ENCODE measurements at regions not wholly inside any gene's neighbourhood (a gene's known extent, or its start where the extent isn't known, plus 50 kb on each side); places are given as distances from the start of the nearest gene placed in this dataset.

- H3K27me3 ChIP-seq (ENCODE audit: control insufficient read depth, insufficient read depth, low read length): no peaks in the 10 kb centered on the region
- no peaks in the 10 kb centered on the region for H3K79me2 ChIP-seq (ENCODE audit: control insufficient read depth, insufficient read depth, low read length)
- no peaks in the 10 kb centered on the region for H4K20me1 ChIP-seq (ENCODE audit: control insufficient read depth, extremely low read depth, insufficient read depth, low read length)
- no peak for TF ChIP-seq EZH2 (IDR thresholded peaks at IDR 0.05; ENCODE audit: low read length, missing control alignments)
- TF ChIP-seq, protein P1, sequence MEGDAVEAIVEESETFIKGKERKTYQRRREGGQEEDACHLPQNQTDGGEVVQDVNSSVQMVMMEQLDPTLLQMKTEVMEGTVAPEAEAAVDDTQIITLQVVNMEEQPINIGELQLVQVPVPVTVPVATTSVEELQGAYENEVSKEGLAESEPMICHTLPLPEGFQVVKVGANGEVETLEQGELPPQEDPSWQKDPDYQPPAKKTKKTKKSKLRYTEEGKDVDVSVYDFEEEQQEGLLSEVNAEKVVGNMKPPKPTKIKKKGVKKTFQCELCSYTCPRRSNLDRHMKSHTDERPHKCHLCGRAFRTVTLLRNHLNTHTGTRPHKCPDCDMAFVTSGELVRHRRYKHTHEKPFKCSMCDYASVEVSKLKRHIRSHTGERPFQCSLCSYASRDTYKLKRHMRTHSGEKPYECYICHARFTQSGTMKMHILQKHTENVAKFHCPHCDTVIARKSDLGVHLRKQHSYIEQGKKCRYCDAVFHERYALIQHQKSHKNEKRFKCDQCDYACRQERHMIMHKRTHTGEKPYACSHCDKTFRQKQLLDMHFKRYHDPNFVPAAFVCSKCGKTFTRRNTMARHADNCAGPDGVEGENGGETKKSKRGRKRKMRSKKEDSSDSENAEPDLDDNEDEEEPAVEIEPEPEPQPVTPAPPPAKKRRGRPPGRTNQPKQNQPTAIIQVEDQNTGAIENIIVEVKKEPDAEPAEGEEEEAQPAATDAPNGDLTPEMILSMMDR (conservative IDR thresholded peaks at IDR 0.05 in 1 of 2, IDR thresholded peaks at IDR 0.05 in 1 of 2; ENCODE audit: low read depth in 1 of 2, low read length in 2 of 2): no peak
- no peak for DNase-seq (ENCODE audit: low read depth in 2 of 2)
- no peaks in the 10 kb centered on the region for H3K9me3 ChIP-seq (ENCODE audit: control insufficient read depth, insufficient read depth, low read depth, low read length)
- H3K4me1 ChIP-seq (ENCODE audit: control insufficient read depth, extremely low read depth, insufficient read depth, low read length): no peaks in the 10 kb centered on the region
- H3K27ac ChIP-seq (ENCODE audit: insufficient read depth, low read length): no peak overlapping the region
- H3K36me3 ChIP-seq (ENCODE audit: control insufficient read depth, insufficient read depth, low read length): no peaks in the 10 kb centered on the region
- no peak overlapping the region for H2AFZ ChIP-seq (ENCODE audit: low read length)
- no peak overlapping the region for H3K9ac ChIP-seq (ENCODE audit: insufficient read depth, low read length)
- no peak overlapping the region for H3K4me3 ChIP-seq (replicated peaks in 1 of 4; ENCODE audit: control extremely low read depth in 1 of 4, insufficient read depth in 1 of 4, low read depth in 3 of 4, low read length in 4 of 4)
- H3K4me2 ChIP-seq (ENCODE audit: extremely low read depth, insufficient read depth, low read length): no peak overlapping the region
These were observed 161.3 kb upstream of the REG3A start for GRCh38 chr2:79320871-79321270.

GRCh38 chr2:79294994-79295393 lies 135.4 kb upstream of the REG3A start:
- H2AFZ ChIP-seq (ENCODE audit: low read length): no peak overlapping the region
- no peak for DNase-seq (ENCODE audit: low read depth in 2 of 2)
- H3K4me3 ChIP-seq (replicated peaks in 1 of 4; ENCODE audit: control extremely low read depth in 1 of 4, insufficient read depth in 1 of 4, low read depth in 3 of 4, low read length in 4 of 4): no peak overlapping the region
- TF ChIP-seq, protein P1 (conservative IDR thresholded peaks at IDR 0.05 in 1 of 2, IDR thresholded peaks at IDR 0.05 in 1 of 2; ENCODE audit: low read depth in 1 of 2, low read length in 2 of 2): no peak
- no peak for TF ChIP-seq EZH2 (IDR thresholded peaks at IDR 0.05; ENCODE audit: low read length, missing control alignments)
- no peaks in the 10 kb centered on the region for H3K79me2 ChIP-seq (ENCODE audit: control insufficient read depth, insufficient read depth, low read length)
- H3K4me2 ChIP-seq (ENCODE audit: extremely low read depth, insufficient read depth, low read length): no peak overlapping the region
- no peaks in the 10 kb centered on the region for H4K20me1 ChIP-seq (ENCODE audit: control insufficient read depth, extremely low read depth, insufficient read depth, low read length)
- H3K9me3 ChIP-seq (ENCODE audit: control insufficient read depth, insufficient read depth, low read depth, low read length): no peaks in the 10 kb centered on the region
- no peak overlapping the region for H3K27ac ChIP-seq (ENCODE audit: insufficient read depth, low read length)
- H3K36me3 ChIP-seq (ENCODE audit: control insufficient read depth, insufficient read depth, low read length): no peaks in the 10 kb centered on the region
- no peak overlapping the region for H3K9ac ChIP-seq (ENCODE audit: insufficient read depth, low read length)
- H3K27me3 ChIP-seq (ENCODE audit: control insufficient read depth, insufficient read depth, low read length): no peaks in the 10 kb centered on the region
- no peaks in the 10 kb centered on the region for H3K4me1 ChIP-seq (ENCODE audit: control insufficient read depth, extremely low read depth, insufficient read depth, low read length)

DNA sequence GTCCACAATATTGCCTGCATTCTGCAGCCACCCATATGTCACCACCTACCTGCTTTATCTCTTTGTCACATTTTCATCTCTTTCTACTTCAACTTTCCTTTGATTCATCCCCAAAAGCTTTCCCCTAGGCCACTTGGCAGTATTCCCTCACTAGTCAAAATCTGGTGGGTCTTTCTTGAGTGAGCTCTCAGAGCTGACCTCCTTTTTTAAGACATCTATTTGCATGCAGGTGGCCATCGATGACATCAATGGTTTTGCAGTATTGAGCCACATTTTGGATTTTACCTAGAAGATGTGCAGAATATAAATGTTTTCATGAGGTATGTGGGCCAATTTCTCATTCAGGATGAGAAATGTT lies 133.4 kb upstream of the REG3A start:
- Histone ChIP-seq H3K27me3 (ENCODE audit: control insufficient read depth, insufficient read depth, low read length) (no peaks in the 10 kb centered on the region), H3K4me2 (ENCODE audit: extremely low read depth, insufficient read depth, low read length) (no peak overlapping the region), H3K9me3 (ENCODE audit: control insufficient read depth, insufficient read depth, low read depth, low read length) (no peaks in the 10 kb centered on the region), H3K4me1 (ENCODE audit: control insufficient read depth, extremely low read depth, insufficient read depth, low read length) (no peaks in the 10 kb centered on the region), H3K9ac (ENCODE audit: insufficient read depth, low read length) (no peak overlapping the region), H3K27ac (ENCODE audit: insufficient read depth, low read length) (no peak overlapping the region), H2AFZ (ENCODE audit: low read length) (no peak overlapping the region), H3K79me2 (ENCODE audit: control insufficient read depth, insufficient read depth, low read length) (no peaks in the 10 kb centered on the region), H4K20me1 (ENCODE audit: control insufficient read depth, extremely low read depth, insufficient read depth, low read length) (no peaks in the 10 kb centered on the region), H3K36me3 (ENCODE audit: control insufficient read depth, insufficient read depth, low read length) (no peaks in the 10 kb centered on the region), H3K4me3 (replicated peaks in 1 of 4; ENCODE audit: control extremely low read depth in 1 of 4, insufficient read depth in 1 of 4, low read depth in 3 of 4, low read length in 4 of 4) (no peak overlapping the region)
- no peak for TF ChIP-seq EZH2 (IDR thresholded peaks at IDR 0.05; ENCODE audit: low read length, missing control alignments)
- TF ChIP-seq, protein P1 (conservative IDR thresholded peaks at IDR 0.05 in 1 of 2, IDR thresholded peaks at IDR 0.05 in 1 of 2; ENCODE audit: low read depth in 1 of 2, low read length in 2 of 2): no peak
- DNase-seq (ENCODE audit: low read depth in 2 of 2): no peak
